CD4-positive, alpha-beta T cell (primary cell): ENCODE measurements at regions not wholly inside any gene's neighbourhood (a gene's known extent, or its start where the extent isn't known, plus 50 kb on each side); places are given as distances from the start of the nearest gene placed in this dataset.

Source experiments
- ATAC-seq: fragments of 200-7000 bp; cut with Tn5 transposase; one replicate; pipeline ENCODE4 v1.10.0; 2022; ENCODE audit warnings: mild to moderate bottlenecking; ENCODE audit not compliant: poor library complexity
- CTCF ChIA-PET: fragments of 350-600 bp; sonication (Branson Sonifier 250); formaldehyde crosslinking; loops from one replicate; lab custom pipeline; 2021; ENCODE audit warnings: antibody characterized with exemption, inconsistent platforms; lab: Charles Lee
- POLR2A ChIA-PET: fragments of 350-600 bp; sonication (Branson Sonifier 250); formaldehyde crosslinking; loops from one replicate; lab custom pipeline; 2021; ENCODE audit warnings: antibody characterized with exemption, inconsistent platforms; lab: Charles Lee
- DNase-seq, 14 experiments: peaks; one replicate each; pipeline ENCODE4 v3.0.0-alpha.2; 2013 to 2020; ENCODE audit warnings: mixed read lengths in 2 of 14
- H3K27ac ChIP-seq, 2 donors: one replicate each; pipeline versions ENCODE4 v1.5.1 to v1.7.0; 2013; ENCODE audit warnings: low read length in 2 of 2, low read depth in 1 of 2, mild to moderate bottlenecking in 1 of 2
- H3K27me3 ChIP-seq, 2 experiments: 1 replicate in 1 of 2; 2 replicates in 1 of 2; pipeline versions ENCODE4 v1.6.1 to v1.7.0; 2013; ENCODE audit warnings: low read length in 2 of 2, control low read depth in 1 of 2, mild to moderate bottlenecking in 1 of 2, moderate library complexity in 1 of 2; ENCODE audit not compliant: insufficient read depth in 2 of 2, control insufficient read depth in 1 of 2
- H3K36me3 ChIP-seq: one replicate; pipeline ENCODE4 v1.6.1; 2013; ENCODE audit warnings: low read length, control low read depth; ENCODE audit not compliant: insufficient read depth
- H3K4me1 ChIP-seq: one replicate; pipeline ENCODE4 v1.6.1; 2013; ENCODE audit warnings: low read length, control low read depth; ENCODE audit not compliant: insufficient read depth
- H3K4me3 ChIP-seq: one replicate; pipeline ENCODE4 v1.5.1; 2013; ENCODE audit warnings: mild to moderate bottlenecking, low read length, moderate library complexity
- H3K9me3 ChIP-seq, 2 experiments: 1 replicate in 1 of 2; 2 replicates in 1 of 2; pipeline versions ENCODE4 v1.6.1 to v1.7.0; 2013; ENCODE audit warnings: low read length in 2 of 2, mild to moderate bottlenecking in 2 of 2, control low read depth in 1 of 2, moderate library complexity in 1 of 2; ENCODE audit not compliant: control insufficient read depth in 1 of 2, insufficient read depth in 1 of 2
- H3K27ac Mint-ChIP-seq: one replicate; pipeline ENCODE4 v1.8.0; 2020; ENCODE audit warnings: mixed read lengths
- H3K27me3 Mint-ChIP-seq: one replicate; pipeline ENCODE4 v1.8.0; 2021; ENCODE audit warnings: mixed read lengths
- H3K36me3 Mint-ChIP-seq: one replicate; pipeline ENCODE4 v1.8.0; 2021; ENCODE audit warnings: low read depth, mixed read lengths
- H3K4me1 Mint-ChIP-seq: one replicate; pipeline ENCODE4 v1.8.0; 2021; ENCODE audit warnings: low read depth, mixed read lengths
- H3K4me3 Mint-ChIP-seq: one replicate; pipeline ENCODE4 v1.8.0; 2020; ENCODE audit warnings: mild to moderate bottlenecking, mixed read lengths
- H3K9me3 Mint-ChIP-seq: one replicate; pipeline ENCODE4 v1.8.0; 2020; ENCODE audit warnings: mixed read lengths
- intact Hi-C, 2 experiments: fragments of 100-400 bp; cut with DNase I in 1 of 2; cut with micrococcal nuclease in 1 of 2; formaldehyde crosslinking; loops; one replicate each; pipeline versions ENCODE4 v1.15.1 to v1.9.0; 2023 to 2025; cut with DNase I, micrococcal nuclease
- TF ChIP-seq, protein P1 (sequence below): fragments of 200-600 bp; IDR thresholded peaks from one replicate; pipeline ENCODE4 v1.8.0; 2022; ENCODE audit warnings: antibody characterized with exemption, mild to moderate bottlenecking

DNA sequence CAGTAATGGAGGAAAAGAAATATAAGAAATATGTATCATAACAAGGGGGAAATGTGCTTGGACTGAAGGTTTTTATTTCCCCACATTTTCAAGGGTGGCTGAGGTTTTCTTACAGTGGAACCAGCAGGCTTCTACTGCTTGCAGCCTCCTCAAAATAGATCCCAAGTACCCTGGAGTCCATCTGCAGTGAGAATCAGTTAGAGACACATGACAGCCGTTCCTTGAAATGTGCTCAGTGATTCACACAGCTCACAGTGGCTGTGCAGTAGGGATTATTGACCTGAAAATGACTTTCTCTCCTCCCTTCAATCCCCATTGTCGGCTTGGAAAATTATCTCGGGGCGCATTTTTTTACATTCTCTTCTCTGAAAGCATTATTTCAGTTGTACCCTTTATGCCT lies 832.0 kb downstream of the TLR4 start:
- Histone ChIP-seq H3K27me3 (no peaks in the 10 kb centered on the region), H3K4me1 (no peaks in the 10 kb centered on the region), H3K4me3 (no peak overlapping the region), H3K27ac (no peak overlapping the region), H3K36me3 (no peaks in the 10 kb centered on the region), H3K9me3 (no peaks in the 10 kb centered on the region)
- TF ChIP-seq, protein P1, sequence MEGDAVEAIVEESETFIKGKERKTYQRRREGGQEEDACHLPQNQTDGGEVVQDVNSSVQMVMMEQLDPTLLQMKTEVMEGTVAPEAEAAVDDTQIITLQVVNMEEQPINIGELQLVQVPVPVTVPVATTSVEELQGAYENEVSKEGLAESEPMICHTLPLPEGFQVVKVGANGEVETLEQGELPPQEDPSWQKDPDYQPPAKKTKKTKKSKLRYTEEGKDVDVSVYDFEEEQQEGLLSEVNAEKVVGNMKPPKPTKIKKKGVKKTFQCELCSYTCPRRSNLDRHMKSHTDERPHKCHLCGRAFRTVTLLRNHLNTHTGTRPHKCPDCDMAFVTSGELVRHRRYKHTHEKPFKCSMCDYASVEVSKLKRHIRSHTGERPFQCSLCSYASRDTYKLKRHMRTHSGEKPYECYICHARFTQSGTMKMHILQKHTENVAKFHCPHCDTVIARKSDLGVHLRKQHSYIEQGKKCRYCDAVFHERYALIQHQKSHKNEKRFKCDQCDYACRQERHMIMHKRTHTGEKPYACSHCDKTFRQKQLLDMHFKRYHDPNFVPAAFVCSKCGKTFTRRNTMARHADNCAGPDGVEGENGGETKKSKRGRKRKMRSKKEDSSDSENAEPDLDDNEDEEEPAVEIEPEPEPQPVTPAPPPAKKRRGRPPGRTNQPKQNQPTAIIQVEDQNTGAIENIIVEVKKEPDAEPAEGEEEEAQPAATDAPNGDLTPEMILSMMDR = no peak
- DNase-seq = no peak
- CTCF ChIA-PET = no interaction called here
- Mint-ChIP-seq H3K4me3 (no peak overlapping the region), H3K27me3 (no peaks in the 10 kb centered on the region), H3K36me3 (no peaks in the 10 kb centered on the region), H3K27ac (no peak overlapping the region), H3K4me1 (no peaks in the 10 kb centered on the region), H3K9me3 (peaks cover 2% of the 10 kb centered on the region)
- intact Hi-C loops = no loop called here
- ATAC-seq = no peak
- POLR2A ChIA-PET = no interaction called here

DNA sequence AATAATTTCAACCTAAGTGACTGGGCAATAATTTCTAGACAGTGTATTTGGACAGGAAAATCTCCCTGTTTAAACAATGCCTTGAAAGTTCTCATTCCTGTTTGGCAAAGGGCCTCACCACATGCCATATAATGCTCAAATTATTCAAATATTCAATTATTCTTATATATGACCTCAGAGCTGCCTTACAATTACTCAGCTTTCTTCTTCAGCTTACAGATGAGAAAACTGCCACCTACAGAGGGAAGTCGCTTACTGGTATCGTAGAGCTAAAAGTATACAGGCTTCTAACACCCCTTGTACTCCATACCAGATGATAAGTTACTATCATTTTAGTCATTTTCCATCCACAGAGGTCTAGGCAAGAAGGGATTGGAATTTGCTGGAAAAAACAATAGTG lies 830.3 kb downstream of the BRINP1 start:
- peaks cover 0 to under 1% of the 10 kb centered on the region in 2 experiments for H3K9me3 ChIP-seq
- no peaks in the 10 kb centered on the region for H3K4me1 Mint-ChIP-seq
- CTCF ChIA-PET = no interaction called here
- peaks cover 2% of the 10 kb centered on the region for H3K9me3 Mint-ChIP-seq
- intact Hi-C loops = no loop called here
- H3K4me3 ChIP-seq = no peak overlapping the region
- no peak overlapping the region for H3K27ac Mint-ChIP-seq
- POLR2A ChIA-PET = no interaction called here
- DNase-seq (no peak), ATAC-seq (no peak)
- TF ChIP-seq, protein P1 = no peak
- H3K36me3 Mint-ChIP-seq = no peaks in the 10 kb centered on the region
- H3K27me3 ChIP-seq = no peaks in the 10 kb centered on the region
- no peaks in the 10 kb centered on the region for H3K4me1 ChIP-seq
- H3K4me3 Mint-ChIP-seq = no peak overlapping the region
- no peaks in the 10 kb centered on the region for H3K36me3 ChIP-seq
- no peak overlapping the region for H3K27ac ChIP-seq
- H3K27me3 Mint-ChIP-seq = no peaks in the 10 kb centered on the region

DNA sequence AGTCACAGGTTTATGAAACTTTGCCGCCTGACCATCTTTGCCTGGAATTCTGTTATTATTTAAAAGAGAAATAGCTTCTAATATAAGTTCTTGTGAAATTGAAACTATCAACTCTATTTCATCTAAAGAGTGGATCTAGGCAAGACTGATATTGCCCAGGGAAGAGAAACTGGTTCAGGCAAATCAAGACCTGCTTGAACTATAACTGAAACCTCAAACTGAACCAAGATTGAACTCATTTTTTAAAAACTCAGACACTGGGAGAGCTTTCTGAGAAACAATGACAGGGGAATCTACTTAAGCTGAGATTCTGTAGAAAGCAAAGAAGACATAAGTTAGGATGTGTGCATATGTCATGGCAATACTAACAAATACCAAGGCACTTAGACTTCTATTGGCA lies 815.8 kb downstream of the BRINP1 start:
- ATAC-seq (no peak), DNase-seq (no peak)
- Histone ChIP-seq H3K4me1 (no peaks in the 10 kb centered on the region), H3K27ac (no peak overlapping the region), H3K36me3 (no peaks in the 10 kb centered on the region), H3K4me3 (no peak overlapping the region), H3K9me3 (peaks cover 0 to 4% of the 10 kb centered on the region in 2 experiments), H3K27me3 (no peaks in the 10 kb centered on the region)
- Mint-ChIP-seq H3K36me3 (no peaks in the 10 kb centered on the region), H3K9me3 (peaks cover 7% of the 10 kb centered on the region), H3K27me3 (no peaks in the 10 kb centered on the region), H3K27ac (no peak overlapping the region), H3K4me3 (no peak overlapping the region), H3K4me1 (no peaks in the 10 kb centered on the region)
- ChIA-PET CTCF (no interaction called here), POLR2A (no interaction called here)
- intact Hi-C loops = no loop called here
- TF ChIP-seq, protein P1 = no peak
